Hindlimb muscle (tissue), 1 donor: ENCODE measurements at regions not wholly inside any gene's neighbourhood (a gene's known extent, or its start where the extent isn't known, plus 50 kb on each side); places are given as distances from the start of the nearest gene placed in this dataset.
A peak's percentile ranks its signal among the peaks of the same experiment; 100 is the strongest.
"Not testable (repeated sequence)": the region's sequence is repeated elsewhere in the genome, so short reads cannot be mapped to it uniquely, and the experiment has no call there.

Experiments
- DNase-seq: peaks from one replicate; pipeline ENCODE4 v3.0.0-alpha.2; 2013

GRCh38 chr2:145755019-145755837 is 1235.3 kb upstream of the ZEB2 start:
- DNase-seq = no peak

GRCh38 chr2:145753966-145754365 is 1234.0 kb upstream of the ZEB2 start:
- no peak for DNase-seq

GRCh38 chr2:145753041-145753608 is 1233.2 kb upstream of the ZEB2 start:
- DNase-seq = no peak

GRCh38 chr2:145752091-145752806 is 1232.3 kb upstream of the ZEB2 start:
- DNase-seq = peak; percentile 68

GRCh38 chr2:145751629-145752028 is 1231.7 kb upstream of the ZEB2 start:
- no peak for DNase-seq

- no peak for DNase-seq
Measured at GRCh38 chr2:145751155-145751554, 1231.2 kb upstream of the ZEB2 start.

GRCh38 chr2:145750612-145751011 is 1230.7 kb upstream of the ZEB2 start:
- no peak for DNase-seq

GRCh38 chr2:145750144-145750543 is 1230.2 kb upstream of the ZEB2 start:
- no peak for DNase-seq

GRCh38 chr2:145749556-145749955 is 1229.6 kb upstream of the ZEB2 start:
- no peak for DNase-seq

- DNase-seq = no peak
Measured at GRCh38 chr2:145748927-145749326, 1229.0 kb upstream of the ZEB2 start.

- DNase-seq = no peak
Measured at GRCh38 chr2:145747715-145748114, 1227.8 kb upstream of the ZEB2 start.

GRCh38 chr2:145745387-145745721 is 1225.4 kb upstream of the ZEB2 start:
- not testable (repeated sequence) for DNase-seq

GRCh38 chr2:145744541-145745386 is 1224.8 kb upstream of the ZEB2 start:
- DNase-seq = no peak

- no peak for DNase-seq
Measured at GRCh38 chr2:145743011-145743410, 1223.1 kb upstream of the ZEB2 start.

GRCh38 chr2:145741636-145742035 is 1221.7 kb upstream of the ZEB2 start:
- no peak for DNase-seq

- DNase-seq = no peak
Measured at GRCh38 chr2:145741181-145741580, 1221.3 kb upstream of the ZEB2 start.

- DNase-seq = no peak
Measured at GRCh38 chr2:145740302-145740701, 1220.4 kb upstream of the ZEB2 start.

- DNase-seq = no peak
Measured at GRCh38 chr2:145739681-145740080, 1219.8 kb upstream of the ZEB2 start.

GRCh38 chr2:145736871-145737270 is 1217.0 kb upstream of the ZEB2 start:
- DNase-seq = no peak

GRCh38 chr2:145731467-145731866 is 1211.5 kb upstream of the ZEB2 start:
- no peak for DNase-seq

GRCh38 chr2:145729993-145730770 is 1210.3 kb upstream of the ZEB2 start:
- DNase-seq = no peak

GRCh38 chr2:145729481-145729880 is 1209.6 kb upstream of the ZEB2 start:
- no peak for DNase-seq
